ENCODE measurements at regions not wholly inside any gene's neighbourhood (a gene's known extent, or its start where the extent isn't known, plus 50 kb on each side); places are given as distances from the start of the nearest gene placed in this dataset.

- TF ChIP-seq CTCF (IDR thresholded peaks at IDR 0.05; ENCODE audit: insufficient read depth, low read length, severe bottlenecking) = no peak
- FAIRE-seq = no peak
- Histone ChIP-seq H3K36me3 (ENCODE audit: control insufficient read depth, insufficient read depth, low read length) (no peaks in the 10 kb centered on the region), H3K27me3 (ENCODE audit: control insufficient read depth, insufficient read depth, low read length) (no peaks in the 10 kb centered on the region), H3K4me3 (ENCODE audit: low read depth, low read length) (no peak overlapping the region)
- no peak for DNase-seq (ENCODE audit: low read depth)
These were observed 150.5 kb downstream of the EN1 start for GRCh38 chr2:118696786-118697465.

GRCh38 chr2:118693287-118693822, 154.1 kb downstream of the EN1 start:
- DNase-seq (ENCODE audit: low read depth) = no peak
- no peak overlapping the region for H3K4me3 ChIP-seq (ENCODE audit: low read depth, low read length)
- FAIRE-seq = no peak

DNA sequence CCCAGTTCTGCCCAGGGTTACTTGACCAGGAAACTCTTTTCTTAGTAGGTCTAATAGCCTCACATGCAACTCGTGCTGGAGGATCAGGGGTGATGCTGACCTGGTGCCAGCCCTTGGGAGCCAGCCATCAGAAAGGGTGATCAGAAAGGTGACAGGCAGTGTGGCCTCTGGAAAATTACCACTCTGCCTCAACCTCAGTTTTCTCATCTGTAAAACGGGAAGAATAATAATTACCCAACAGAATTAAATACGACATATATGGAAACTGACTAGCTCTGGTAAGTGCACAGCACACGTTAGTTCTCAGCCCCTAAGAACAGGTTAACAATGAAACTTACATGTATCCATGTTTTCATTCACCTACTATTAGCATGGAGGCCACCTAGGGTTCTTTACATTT, 157.6 kb downstream of the EN1 start:
- no peaks in the 10 kb centered on the region for H3K36me3 ChIP-seq (ENCODE audit: control insufficient read depth, insufficient read depth, low read length)
- no peak for DNase-seq (ENCODE audit: low read depth)
- no peak for TF ChIP-seq CTCF (IDR thresholded peaks at IDR 0.05; ENCODE audit: insufficient read depth, low read length, severe bottlenecking)
- FAIRE-seq = no peak
- H3K4me3 ChIP-seq (ENCODE audit: low read depth, low read length) = no peak overlapping the region
- H3K27me3 ChIP-seq (ENCODE audit: control insufficient read depth, insufficient read depth, low read length) = no peaks in the 10 kb centered on the region

More at GRCh38 chr2:118693287-118693822, 154.1 kb downstream of the EN1 start:
- Histone ChIP-seq H3K27me3 (ENCODE audit: control insufficient read depth, insufficient read depth, low read length) (no peaks in the 10 kb centered on the region), H3K36me3 (ENCODE audit: control insufficient read depth, insufficient read depth, low read length) (no peaks in the 10 kb centered on the region)
- no peak for TF ChIP-seq CTCF (IDR thresholded peaks at IDR 0.05; ENCODE audit: insufficient read depth, low read length, severe bottlenecking)

DNA sequence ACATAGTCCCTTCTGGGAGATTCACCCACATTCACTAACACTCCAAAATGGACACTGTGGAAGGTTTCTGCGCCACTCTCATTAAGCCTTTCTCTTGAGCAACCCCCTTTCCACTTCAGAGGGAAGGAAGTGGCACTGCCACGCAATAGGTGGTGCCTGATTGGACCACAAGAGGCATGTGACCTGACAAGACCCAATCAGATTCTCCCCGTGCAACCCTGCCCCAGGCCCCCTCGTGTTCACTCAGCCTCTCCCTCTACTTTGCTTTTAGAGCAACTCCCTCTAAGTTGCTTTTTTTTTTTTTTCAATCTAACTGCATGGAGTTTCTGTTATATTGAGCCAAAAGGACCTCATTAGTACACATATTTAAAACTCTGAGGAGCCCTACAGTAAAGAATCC, 158.0 kb downstream of the EN1 start:
- H3K36me3 ChIP-seq (ENCODE audit: control insufficient read depth, insufficient read depth, low read length) = no peaks in the 10 kb centered on the region
- FAIRE-seq = no peak
- no peak for TF ChIP-seq CTCF (IDR thresholded peaks at IDR 0.05; ENCODE audit: insufficient read depth, low read length, severe bottlenecking)
- H3K4me3 ChIP-seq (ENCODE audit: low read depth, low read length) = no peak overlapping the region
- DNase-seq (ENCODE audit: low read depth) = no peak
- H3K27me3 ChIP-seq (ENCODE audit: control insufficient read depth, insufficient read depth, low read length) = no peaks in the 10 kb centered on the region

DNA sequence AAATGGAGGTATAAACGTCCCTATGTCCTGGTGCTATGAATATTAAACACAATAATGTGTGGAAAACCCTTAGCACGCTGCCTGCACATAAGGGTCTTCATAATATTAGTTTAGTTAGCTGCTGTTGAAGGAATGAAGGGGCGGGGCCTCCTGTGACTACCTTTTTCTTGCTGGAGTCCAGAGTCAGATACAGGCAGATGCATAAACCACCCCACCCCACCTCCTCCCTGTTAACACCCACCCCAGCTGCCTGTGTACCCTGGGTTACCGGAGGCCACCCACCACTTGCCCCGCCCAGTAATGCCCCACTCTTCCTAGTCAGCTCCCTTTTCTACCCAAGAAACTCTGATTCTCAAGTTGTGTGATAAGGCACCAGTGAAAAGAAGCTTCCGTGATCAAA, 158.4 kb downstream of the EN1 start:
- no peak for DNase-seq (ENCODE audit: low read depth)
- no peak for TF ChIP-seq CTCF (IDR thresholded peaks at IDR 0.05; ENCODE audit: insufficient read depth, low read length, severe bottlenecking)
- no peaks in the 10 kb centered on the region for H3K36me3 ChIP-seq (ENCODE audit: control insufficient read depth, insufficient read depth, low read length)
- H3K4me3 ChIP-seq (ENCODE audit: low read depth, low read length) = no peak overlapping the region
- H3K27me3 ChIP-seq (ENCODE audit: control insufficient read depth, insufficient read depth, low read length) = no peaks in the 10 kb centered on the region
- FAIRE-seq = no peak

GRCh38 chr2:118687698-118688097, 159.8 kb downstream of the EN1 start:
- H3K4me3 ChIP-seq (ENCODE audit: low read depth, low read length) = no peak overlapping the region
- H3K27me3 ChIP-seq (ENCODE audit: control insufficient read depth, insufficient read depth, low read length) = no peaks in the 10 kb centered on the region
- FAIRE-seq = no peak
- no peak for TF ChIP-seq CTCF (IDR thresholded peaks at IDR 0.05; ENCODE audit: insufficient read depth, low read length, severe bottlenecking)
- peak; percentile 44 for DNase-seq (ENCODE audit: low read depth)
- no peaks in the 10 kb centered on the region for H3K36me3 ChIP-seq (ENCODE audit: control insufficient read depth, insufficient read depth, low read length)

Measured in bronchial epithelial cell (primary cell).